D721Med (cell line): ENCODE measurements at regions not wholly inside any gene's neighbourhood (a gene's known extent, or its start where the extent isn't known, plus 50 kb on each side); places are given as distances from the start of the nearest gene placed in this dataset.
A peak's percentile ranks its signal among the peaks of the same experiment; 100 is the strongest.

ENCODE experiments used
- DNase-seq: peaks from one replicate; pipeline ENCODE4 v3.0.0; 2011; ENCODE audit warnings: low spot score; ENCODE audit not compliant: insufficient read length
- FAIRE-seq: peaks from 2 replicates; lab custom pipeline; 2011; peaks lifted over from hg19 to GRCh38; lab: Jason Lieb, UNC
- CTCF ChIP-seq: IDR thresholded peaks from 2 replicates; pipeline ENCODE4 v1.5.1; 2012; ENCODE audit warnings: mild to moderate bottlenecking, control low read depth; ENCODE audit not compliant: insufficient read depth; ENCODE audit errors: missing control alignments

GRCh38 chr2:67312871-67313270, 84.3 kb upstream of the ETAA1 start:
- FAIRE-seq (peak; percentile 11), DNase-seq (no peak)
- no peak for TF ChIP-seq CTCF

DNA sequence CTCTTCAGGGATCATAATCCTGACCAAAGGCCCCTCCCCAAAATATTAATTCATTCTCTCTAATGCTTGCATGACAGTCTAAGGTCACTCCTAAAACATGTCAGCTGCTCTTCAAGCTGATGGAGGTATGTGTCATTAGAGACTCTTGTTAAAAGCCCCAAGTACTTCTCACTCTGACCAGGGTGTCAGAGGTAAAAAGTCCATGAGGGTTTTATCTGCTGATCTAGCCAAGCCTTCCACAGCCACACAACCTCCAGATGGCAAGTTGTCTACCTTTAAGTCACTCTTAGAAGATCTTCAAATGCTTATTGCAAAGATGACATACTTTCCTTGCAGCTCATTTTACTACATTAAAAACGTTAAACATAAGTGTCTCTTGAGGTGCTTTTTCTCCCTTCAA, 83.6 kb upstream of the ETAA1 start:
- DNase-seq = no peak
- no peak for TF ChIP-seq CTCF
- no peak for FAIRE-seq

DNA sequence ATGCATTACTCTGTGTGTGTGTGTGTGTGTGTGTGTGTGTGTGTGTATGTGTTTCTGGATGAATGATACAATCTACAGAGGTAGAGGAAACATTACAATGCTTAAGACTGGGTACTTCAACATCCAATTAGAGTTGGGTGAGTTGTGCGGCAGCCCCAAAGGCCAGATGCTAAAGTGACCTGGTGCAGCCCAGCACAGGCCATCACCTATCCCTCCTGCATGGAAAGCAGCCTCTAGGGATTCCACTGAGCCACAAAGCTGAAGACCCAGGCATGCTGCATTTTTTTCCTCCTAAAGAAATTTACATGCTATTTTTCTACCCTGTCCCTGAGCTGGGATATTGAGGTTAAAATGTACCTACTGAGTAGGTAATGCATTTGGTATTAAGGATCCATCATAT, 79.1 kb upstream of the ETAA1 start:
- DNase-seq (no peak), FAIRE-seq (no peak)
- no peak for TF ChIP-seq CTCF

DNA sequence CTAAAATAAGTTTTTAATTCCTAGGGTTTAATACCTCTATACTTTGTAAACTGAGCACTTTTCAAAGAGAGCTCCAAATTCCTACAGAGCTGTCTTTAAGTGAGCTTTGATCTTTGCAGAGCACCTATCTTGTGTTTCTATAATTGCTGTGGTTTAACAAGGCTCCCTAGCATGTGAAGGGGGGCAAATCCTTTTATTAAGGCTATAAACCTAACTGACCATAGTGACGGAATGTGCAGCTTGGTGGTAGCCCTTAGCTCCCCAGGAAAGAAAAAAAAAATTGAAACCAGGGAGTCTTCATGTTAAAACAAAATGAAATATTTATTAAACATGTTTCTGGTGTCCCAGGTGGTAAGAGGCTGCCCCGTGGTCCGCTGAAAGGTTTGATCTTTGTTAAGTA, 78.6 kb upstream of the ETAA1 start:
- FAIRE-seq = no peak
- TF ChIP-seq CTCF = no peak
- DNase-seq = no peak

DNA sequence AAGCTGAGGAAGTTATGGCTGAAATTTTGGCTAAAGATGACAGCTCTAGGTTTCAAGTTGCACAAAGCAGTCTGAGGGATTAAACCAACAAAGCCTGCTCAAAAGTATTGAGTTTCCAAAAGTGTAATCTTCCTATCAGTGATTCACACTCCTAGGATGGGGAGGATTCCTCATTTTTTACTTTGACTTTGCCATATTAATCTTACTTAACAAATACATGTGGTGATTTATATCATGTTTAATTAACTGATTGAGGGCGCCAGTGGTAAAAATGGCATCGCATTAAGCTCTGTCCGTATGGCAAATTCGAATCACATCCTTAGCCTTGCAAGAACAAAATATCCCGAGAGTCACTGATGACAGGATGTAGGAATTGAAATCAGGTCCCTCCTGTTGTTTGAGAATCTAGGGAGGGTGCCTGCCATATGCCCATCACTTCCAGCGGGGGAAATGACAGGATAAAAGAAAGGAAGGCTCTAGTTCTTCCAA, 78.1 kb upstream of the ETAA1 start:
- FAIRE-seq = peak; percentile 6
- DNase-seq = no peak

DNA sequence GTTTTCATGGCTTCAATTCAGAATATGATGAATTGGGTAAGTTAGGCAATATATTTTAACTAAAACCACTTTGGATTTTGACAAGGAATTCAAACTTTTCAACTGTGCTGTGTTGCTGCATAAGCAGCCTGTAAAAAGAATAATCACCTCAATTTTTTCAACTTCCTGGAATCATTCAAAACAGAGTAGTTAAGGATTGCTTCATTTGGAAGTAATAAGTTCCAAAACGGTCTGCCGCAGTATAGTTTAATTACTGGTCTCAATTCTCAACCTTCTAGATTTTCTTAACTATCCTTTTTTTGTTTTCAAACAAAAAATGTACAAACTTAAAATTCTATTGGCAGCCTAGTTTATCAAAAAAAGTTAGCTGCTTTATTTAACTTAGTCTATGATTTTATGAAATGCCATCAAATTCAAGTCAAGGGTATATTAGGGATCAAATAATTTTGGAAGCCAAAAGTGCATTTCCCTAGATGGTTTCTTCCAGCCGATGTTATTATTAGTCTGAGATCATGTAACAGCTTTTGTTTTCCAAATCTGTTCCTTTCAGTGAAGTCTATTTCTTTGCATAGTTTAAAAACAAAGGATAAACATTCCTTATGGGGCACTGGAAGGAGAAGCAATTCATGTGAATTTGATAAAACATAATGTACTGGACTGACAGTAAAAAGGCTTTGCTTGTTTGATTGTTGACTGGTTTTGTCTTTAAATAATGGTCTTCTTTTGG, 76.1 kb upstream of the ETAA1 start:
- TF ChIP-seq CTCF = no peak
- no peak for DNase-seq
- no peak for FAIRE-seq

More for the DNA sequence above, 78.1 kb upstream of the ETAA1 start:
- TF ChIP-seq CTCF = no peak

DNA sequence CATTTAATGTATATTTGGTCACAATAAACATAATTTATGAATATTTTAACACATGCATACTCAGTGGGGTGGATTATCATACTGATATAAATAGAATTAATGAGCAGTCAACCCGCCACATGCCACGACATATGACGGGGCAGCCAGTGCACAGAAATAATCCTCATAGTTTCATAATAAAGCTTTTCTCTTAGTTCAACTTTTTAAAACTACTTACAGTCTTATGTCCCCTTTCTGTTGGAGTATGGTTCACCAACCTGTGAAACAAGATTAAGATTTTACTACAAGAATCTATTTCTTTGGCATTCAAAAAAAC, 75.6 kb upstream of the ETAA1 start:
- no peak for DNase-seq
- no peak for FAIRE-seq
- no peak for TF ChIP-seq CTCF
